PFSK-1 (cell line): ENCODE measurements at regions not wholly inside any gene's neighbourhood (a gene's known extent, or its start where the extent isn't known, plus 50 kb on each side); places are given as distances from the start of the nearest gene placed in this dataset.

Experiments used
- FOXP2 ChIP-seq: optimal IDR thresholded peaks from 2 replicates; pipeline ENCODE3; 2011; ENCODE audit warnings: borderline replicate concordance, control low read depth, inconsistent platforms; ENCODE audit not compliant: insufficient read depth; ENCODE audit errors: extremely low read length, extremely low read depth
- POLR2AphosphoS5 ChIP-seq: IDR thresholded peaks from 2 replicates; pipeline ENCODE4 v1.6.1; 2012; ENCODE audit warnings: low read depth, mild to moderate bottlenecking, control low read depth, low read length, moderate library complexity
- SIN3A ChIP-seq: IDR thresholded peaks from 2 replicates; pipeline ENCODE4 v1.6.1; 2012; ENCODE audit warnings: mild to moderate bottlenecking, low read length, moderate library complexity, borderline replicate concordance; ENCODE audit not compliant: insufficient read depth
- TAF1 ChIP-seq: IDR thresholded peaks from 2 replicates; pipeline ENCODE4 v1.6.1; 2012; ENCODE audit warnings: low read length, control low read depth, borderline replicate concordance; ENCODE audit not compliant: insufficient read depth
- TF ChIP-seq, protein P1 (sequence below), 2 experiments: IDR thresholded peaks; 2 replicates each; pipeline versions ENCODE4 v1.6.1 to v1.8.0; 2011 to 2012; ENCODE audit warnings: low read depth in 2 of 2, low read length in 2 of 2, control low read depth in 1 of 2, inconsistent platforms in 1 of 2, mild to moderate bottlenecking in 1 of 2, moderate library complexity in 1 of 2; ENCODE audit not compliant: insufficient read depth in 1 of 2

DNA sequence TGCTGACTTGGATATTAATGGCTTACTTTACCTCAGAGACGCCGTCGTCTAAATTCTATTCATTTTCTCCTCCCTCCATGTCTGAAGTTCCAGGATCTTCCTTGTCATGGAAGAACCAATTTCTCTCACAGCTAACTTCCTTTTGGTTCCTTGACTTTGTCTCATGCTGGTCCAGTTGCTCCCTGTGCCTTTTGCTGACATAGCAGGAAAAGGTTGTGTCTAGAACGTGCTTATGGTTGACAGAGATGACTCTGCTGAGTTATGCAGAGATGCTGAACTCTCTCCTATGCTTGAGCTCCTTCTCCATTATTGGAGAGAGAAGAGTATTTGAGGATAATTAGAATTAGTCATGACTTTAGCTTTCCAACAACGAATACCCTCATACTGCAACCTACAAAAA, 1338.9 kb downstream of the MAT2B start:
- no peak for TF ChIP-seq POLR2AphosphoS5
- TF ChIP-seq SIN3A: no peak
- no peak for TF ChIP-seq TAF1
- TF ChIP-seq, protein P1, sequence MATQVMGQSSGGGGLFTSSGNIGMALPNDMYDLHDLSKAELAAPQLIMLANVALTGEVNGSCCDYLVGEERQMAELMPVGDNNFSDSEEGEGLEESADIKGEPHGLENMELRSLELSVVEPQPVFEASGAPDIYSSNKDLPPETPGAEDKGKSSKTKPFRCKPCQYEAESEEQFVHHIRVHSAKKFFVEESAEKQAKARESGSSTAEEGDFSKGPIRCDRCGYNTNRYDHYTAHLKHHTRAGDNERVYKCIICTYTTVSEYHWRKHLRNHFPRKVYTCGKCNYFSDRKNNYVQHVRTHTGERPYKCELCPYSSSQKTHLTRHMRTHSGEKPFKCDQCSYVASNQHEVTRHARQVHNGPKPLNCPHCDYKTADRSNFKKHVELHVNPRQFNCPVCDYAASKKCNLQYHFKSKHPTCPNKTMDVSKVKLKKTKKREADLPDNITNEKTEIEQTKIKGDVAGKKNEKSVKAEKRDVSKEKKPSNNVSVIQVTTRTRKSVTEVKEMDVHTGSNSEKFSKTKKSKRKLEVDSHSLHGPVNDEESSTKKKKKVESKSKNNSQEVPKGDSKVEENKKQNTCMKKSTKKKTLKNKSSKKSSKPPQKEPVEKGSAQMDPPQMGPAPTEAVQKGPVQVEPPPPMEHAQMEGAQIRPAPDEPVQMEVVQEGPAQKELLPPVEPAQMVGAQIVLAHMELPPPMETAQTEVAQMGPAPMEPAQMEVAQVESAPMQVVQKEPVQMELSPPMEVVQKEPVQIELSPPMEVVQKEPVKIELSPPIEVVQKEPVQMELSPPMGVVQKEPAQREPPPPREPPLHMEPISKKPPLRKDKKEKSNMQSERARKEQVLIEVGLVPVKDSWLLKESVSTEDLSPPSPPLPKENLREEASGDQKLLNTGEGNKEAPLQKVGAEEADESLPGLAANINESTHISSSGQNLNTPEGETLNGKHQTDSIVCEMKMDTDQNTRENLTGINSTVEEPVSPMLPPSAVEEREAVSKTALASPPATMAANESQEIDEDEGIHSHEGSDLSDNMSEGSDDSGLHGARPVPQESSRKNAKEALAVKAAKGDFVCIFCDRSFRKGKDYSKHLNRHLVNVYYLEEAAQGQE (IDR thresholded peaks at IDR 0.05; ENCODE audit: insufficient read depth in 1 of 2, low read depth in 2 of 2, low read length in 2 of 2): no peak
- no peak for TF ChIP-seq FOXP2

DNA sequence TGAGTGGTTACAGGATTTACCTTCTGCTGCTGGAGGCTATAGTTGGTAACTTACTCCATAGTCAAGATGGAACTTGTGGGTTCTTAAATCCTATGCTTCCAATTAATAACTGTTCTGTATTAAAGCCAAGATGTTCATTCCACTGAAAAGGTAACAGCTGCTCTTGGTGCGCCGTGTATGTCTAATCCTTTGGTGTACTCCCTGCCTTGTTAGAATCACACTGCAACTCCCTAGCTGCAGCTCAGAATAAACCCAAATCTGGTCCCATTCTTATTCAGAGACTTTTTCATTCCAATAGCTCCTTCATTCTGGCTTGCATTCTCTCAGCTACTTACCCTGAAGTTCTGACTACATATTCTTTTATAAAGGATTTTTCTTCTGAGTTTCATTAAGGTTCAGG, 1355.5 kb downstream of the MAT2B start:
- TF ChIP-seq, protein P1 (IDR thresholded peaks at IDR 0.05; ENCODE audit: insufficient read depth in 1 of 2, low read depth in 2 of 2, low read length in 2 of 2): no peak
- TF ChIP-seq FOXP2 (no peak), TAF1 (no peak), SIN3A (no peak), POLR2AphosphoS5 (no peak)

DNA sequence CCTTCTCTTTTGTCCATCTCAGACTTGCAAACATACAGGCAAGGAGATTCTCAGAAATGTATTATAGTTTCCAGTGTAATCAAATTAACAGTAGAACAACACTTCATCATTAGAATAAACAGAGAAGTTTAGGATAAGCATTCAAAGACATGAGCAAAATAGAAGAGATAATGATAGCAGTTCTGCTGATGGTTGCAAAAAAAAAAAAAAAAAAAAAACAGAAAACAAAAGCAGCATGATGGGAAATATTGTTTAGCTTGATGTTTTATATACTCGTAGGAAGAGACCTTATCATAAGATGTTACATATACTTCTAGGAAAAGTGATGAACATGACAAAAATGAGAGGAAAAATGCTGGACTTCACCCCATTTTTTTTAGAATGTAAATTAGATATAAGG, 1356.2 kb downstream of the MAT2B start:
- TF ChIP-seq POLR2AphosphoS5: no peak
- no peak for TF ChIP-seq TAF1
- no peak for TF ChIP-seq SIN3A
- TF ChIP-seq FOXP2: no peak
- TF ChIP-seq, protein P1 (IDR thresholded peaks at IDR 0.05; ENCODE audit: insufficient read depth in 1 of 2, low read depth in 2 of 2, low read length in 2 of 2): no peak

GRCh38 chr5:164868761-164869160, 1363.3 kb downstream of the MAT2B start:
- no peak for TF ChIP-seq FOXP2
- no peak for TF ChIP-seq TAF1
- no peak for TF ChIP-seq POLR2AphosphoS5
- no peak for TF ChIP-seq SIN3A
- TF ChIP-seq, protein P1 (IDR thresholded peaks at IDR 0.05; ENCODE audit: insufficient read depth in 1 of 2, low read depth in 2 of 2, low read length in 2 of 2): no peak

DNA sequence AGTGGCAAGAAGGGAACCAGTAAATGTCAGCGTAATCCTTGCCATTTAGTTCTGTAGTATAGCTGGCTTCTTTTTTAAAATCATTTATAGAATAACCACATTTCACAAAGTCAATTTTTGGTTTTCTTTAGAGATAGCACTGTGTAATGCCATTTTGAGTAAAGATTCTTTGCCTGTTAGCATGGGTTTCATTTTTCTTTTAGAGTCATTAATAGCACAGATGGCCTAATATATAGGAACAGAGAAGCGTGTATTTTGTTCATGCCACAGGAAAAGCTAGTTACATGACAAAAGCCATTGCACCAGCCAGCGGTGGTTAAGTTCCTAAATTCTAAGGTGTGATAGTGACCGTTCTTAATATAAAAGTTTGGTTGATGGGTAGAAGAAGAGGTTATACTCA, 1363.9 kb downstream of the MAT2B start:
- TF ChIP-seq TAF1: no peak
- no peak for TF ChIP-seq SIN3A
- TF ChIP-seq, protein P1 (IDR thresholded peaks at IDR 0.05; ENCODE audit: insufficient read depth in 1 of 2, low read depth in 2 of 2, low read length in 2 of 2): no peak
- TF ChIP-seq FOXP2: no peak
- no peak for TF ChIP-seq POLR2AphosphoS5
